ENCODE measurements at regions not wholly inside any gene's neighbourhood (a gene's known extent, or its start where the extent isn't known, plus 50 kb on each side); places are given as distances from the start of the nearest gene placed in this dataset.

DNA sequence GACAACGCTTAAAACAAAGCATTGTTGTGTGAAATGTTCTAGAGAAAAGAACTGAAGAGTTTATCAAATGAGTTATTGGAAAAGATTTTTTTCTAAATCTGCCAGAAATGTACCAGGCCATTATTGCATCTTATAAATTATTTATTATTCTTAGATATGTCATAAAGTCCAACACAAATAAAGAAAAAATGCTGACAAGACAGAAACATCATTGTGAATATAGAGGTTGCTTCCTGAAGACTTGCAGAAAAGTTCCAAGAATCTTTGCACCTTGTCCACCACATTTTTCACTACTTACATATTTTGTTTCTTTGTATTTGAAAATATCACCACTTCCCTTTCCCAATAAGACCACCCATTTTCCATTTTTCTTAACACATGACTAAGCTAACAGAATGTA is 545.8 kb downstream of the IQCM start:
- TF ChIP-seq, protein P1, sequence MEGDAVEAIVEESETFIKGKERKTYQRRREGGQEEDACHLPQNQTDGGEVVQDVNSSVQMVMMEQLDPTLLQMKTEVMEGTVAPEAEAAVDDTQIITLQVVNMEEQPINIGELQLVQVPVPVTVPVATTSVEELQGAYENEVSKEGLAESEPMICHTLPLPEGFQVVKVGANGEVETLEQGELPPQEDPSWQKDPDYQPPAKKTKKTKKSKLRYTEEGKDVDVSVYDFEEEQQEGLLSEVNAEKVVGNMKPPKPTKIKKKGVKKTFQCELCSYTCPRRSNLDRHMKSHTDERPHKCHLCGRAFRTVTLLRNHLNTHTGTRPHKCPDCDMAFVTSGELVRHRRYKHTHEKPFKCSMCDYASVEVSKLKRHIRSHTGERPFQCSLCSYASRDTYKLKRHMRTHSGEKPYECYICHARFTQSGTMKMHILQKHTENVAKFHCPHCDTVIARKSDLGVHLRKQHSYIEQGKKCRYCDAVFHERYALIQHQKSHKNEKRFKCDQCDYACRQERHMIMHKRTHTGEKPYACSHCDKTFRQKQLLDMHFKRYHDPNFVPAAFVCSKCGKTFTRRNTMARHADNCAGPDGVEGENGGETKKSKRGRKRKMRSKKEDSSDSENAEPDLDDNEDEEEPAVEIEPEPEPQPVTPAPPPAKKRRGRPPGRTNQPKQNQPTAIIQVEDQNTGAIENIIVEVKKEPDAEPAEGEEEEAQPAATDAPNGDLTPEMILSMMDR (IDR thresholded peaks at IDR 0.05) = no peak
- TF ChIP-seq, protein P2, sequence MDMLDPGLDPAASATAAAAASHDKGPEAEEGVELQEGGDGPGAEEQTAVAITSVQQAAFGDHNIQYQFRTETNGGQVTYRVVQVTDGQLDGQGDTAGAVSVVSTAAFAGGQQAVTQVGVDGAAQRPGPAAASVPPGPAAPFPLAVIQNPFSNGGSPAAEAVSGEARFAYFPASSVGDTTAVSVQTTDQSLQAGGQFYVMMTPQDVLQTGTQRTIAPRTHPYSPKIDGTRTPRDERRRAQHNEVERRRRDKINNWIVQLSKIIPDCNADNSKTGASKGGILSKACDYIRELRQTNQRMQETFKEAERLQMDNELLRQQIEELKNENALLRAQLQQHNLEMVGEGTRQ (IDR thresholded peaks at IDR 0.05) = no peak
- TF ChIP-seq, protein P3, sequence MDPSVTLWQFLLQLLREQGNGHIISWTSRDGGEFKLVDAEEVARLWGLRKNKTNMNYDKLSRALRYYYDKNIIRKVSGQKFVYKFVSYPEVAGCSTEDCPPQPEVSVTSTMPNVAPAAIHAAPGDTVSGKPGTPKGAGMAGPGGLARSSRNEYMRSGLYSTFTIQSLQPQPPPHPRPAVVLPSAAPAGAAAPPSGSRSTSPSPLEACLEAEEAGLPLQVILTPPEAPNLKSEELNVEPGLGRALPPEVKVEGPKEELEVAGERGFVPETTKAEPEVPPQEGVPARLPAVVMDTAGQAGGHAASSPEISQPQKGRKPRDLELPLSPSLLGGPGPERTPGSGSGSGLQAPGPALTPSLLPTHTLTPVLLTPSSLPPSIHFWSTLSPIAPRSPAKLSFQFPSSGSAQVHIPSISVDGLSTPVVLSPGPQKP (IDR thresholded peaks at IDR 0.05; ENCODE audit: low read depth, low read length) = no peak
- no peak for TF ChIP-seq EHMT2 (IDR thresholded peaks at IDR 0.05; ENCODE audit: low read depth)
- no peak for TF ChIP-seq POLR2A (IDR thresholded peaks at IDR 0.05; ENCODE audit: low read length)
- TF ChIP-seq CEBPB (IDR thresholded peaks at IDR 0.05) = no peak
- no peak for TF ChIP-seq RFX5 (IDR thresholded peaks at IDR 0.05)
- TF ChIP-seq, protein P4, sequence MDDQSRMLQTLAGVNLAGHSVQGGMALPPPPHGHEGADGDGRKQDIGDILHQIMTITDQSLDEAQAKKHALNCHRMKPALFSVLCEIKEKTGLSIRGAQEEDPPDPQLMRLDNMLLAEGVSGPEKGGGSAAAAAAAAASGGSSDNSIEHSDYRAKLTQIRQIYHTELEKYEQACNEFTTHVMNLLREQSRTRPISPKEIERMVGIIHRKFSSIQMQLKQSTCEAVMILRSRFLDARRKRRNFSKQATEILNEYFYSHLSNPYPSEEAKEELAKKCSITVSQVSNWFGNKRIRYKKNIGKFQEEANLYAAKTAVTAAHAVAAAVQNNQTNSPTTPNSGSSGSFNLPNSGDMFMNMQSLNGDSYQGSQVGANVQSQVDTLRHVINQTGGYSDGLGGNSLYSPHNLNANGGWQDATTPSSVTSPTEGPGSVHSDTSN (IDR thresholded peaks at IDR 0.05) = no peak
- TF ChIP-seq, protein P5, sequence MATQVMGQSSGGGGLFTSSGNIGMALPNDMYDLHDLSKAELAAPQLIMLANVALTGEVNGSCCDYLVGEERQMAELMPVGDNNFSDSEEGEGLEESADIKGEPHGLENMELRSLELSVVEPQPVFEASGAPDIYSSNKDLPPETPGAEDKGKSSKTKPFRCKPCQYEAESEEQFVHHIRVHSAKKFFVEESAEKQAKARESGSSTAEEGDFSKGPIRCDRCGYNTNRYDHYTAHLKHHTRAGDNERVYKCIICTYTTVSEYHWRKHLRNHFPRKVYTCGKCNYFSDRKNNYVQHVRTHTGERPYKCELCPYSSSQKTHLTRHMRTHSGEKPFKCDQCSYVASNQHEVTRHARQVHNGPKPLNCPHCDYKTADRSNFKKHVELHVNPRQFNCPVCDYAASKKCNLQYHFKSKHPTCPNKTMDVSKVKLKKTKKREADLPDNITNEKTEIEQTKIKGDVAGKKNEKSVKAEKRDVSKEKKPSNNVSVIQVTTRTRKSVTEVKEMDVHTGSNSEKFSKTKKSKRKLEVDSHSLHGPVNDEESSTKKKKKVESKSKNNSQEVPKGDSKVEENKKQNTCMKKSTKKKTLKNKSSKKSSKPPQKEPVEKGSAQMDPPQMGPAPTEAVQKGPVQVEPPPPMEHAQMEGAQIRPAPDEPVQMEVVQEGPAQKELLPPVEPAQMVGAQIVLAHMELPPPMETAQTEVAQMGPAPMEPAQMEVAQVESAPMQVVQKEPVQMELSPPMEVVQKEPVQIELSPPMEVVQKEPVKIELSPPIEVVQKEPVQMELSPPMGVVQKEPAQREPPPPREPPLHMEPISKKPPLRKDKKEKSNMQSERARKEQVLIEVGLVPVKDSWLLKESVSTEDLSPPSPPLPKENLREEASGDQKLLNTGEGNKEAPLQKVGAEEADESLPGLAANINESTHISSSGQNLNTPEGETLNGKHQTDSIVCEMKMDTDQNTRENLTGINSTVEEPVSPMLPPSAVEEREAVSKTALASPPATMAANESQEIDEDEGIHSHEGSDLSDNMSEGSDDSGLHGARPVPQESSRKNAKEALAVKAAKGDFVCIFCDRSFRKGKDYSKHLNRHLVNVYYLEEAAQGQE (IDR thresholded peaks at IDR 0.05) = no peak
- no peak for TF ChIP-seq EP300 (IDR thresholded peaks at IDR 0.05)
- TF ChIP-seq FOSB (CRISPR knock-in tag; IDR thresholded peaks at IDR 0.05) = no peak
- TF ChIP-seq, protein P6, sequence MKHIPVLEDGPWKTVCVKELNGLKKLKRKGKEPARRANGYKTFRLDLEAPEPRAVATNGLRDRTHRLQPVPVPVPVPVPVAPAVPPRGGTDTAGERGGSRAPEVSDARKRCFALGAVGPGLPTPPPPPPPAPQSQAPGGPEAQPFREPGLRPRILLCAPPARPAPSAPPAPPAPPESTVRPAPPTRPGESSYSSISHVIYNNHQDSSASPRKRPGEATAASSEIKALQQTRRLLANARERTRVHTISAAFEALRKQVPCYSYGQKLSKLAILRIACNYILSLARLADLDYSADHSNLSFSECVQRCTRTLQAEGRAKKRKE (CRISPR knock-in tag; IDR thresholded peaks at IDR 0.05; ENCODE audit: low read depth) = no peak
